Endodermal cell (in vitro differentiated cells): ENCODE measurements at regions not wholly inside any gene's neighbourhood (a gene's known extent, or its start where the extent isn't known, plus 50 kb on each side); places are given as distances from the start of the nearest gene placed in this dataset.

Experiments
- DNase-seq: peaks from one replicate; pipeline ENCODE4 v3.0.0-alpha.2; 2017
- H3K27ac ChIP-seq: 2 replicates; pipeline ENCODE4 v1.5.1; 2013; ENCODE audit warnings: mild to moderate bottlenecking, low read depth, low read length, moderate library complexity
- H3K27me3 ChIP-seq: 2 replicates; pipeline ENCODE4 v1.6.1; 2013; ENCODE audit warnings: mild to moderate bottlenecking, low read length, moderate library complexity; ENCODE audit not compliant: insufficient read depth, control insufficient read depth, poor library complexity, severe bottlenecking
- H3K36me3 ChIP-seq: 2 replicates; pipeline ENCODE4 v1.7.0; 2013; ENCODE audit warnings: mild to moderate bottlenecking, low read length, moderate library complexity; ENCODE audit not compliant: control insufficient read depth, insufficient read depth
- H3K4me1 ChIP-seq: one replicate; pipeline ENCODE4 v1.7.0; 2013; ENCODE audit warnings: low read length; ENCODE audit not compliant: control insufficient read depth, insufficient read depth
- H3K4me3 ChIP-seq: 2 replicates; pipeline ENCODE4 v1.5.1; 2013; ENCODE audit warnings: mild to moderate bottlenecking, low read length, moderate library complexity
- H3K9ac ChIP-seq: 2 replicates; pipeline ENCODE4 v1.6.1; 2013; ENCODE audit warnings: mild to moderate bottlenecking, low read length, moderate library complexity; ENCODE audit not compliant: poor library complexity, severe bottlenecking; ENCODE audit errors: extremely low read depth
- H3K9me3 ChIP-seq: 2 replicates; pipeline ENCODE4 v1.6.1; 2013; ENCODE audit warnings: mild to moderate bottlenecking, low read length, moderate library complexity; ENCODE audit not compliant: control insufficient read depth
- H3K27ac Mint-ChIP-seq: 2 replicates; pipeline ENCODE4 v1.8.0; 2020; ENCODE audit warnings: mixed read lengths
- H3K27me3 Mint-ChIP-seq: 2 replicates; pipeline ENCODE4 v1.8.0; 2021; ENCODE audit warnings: mild to moderate bottlenecking, mixed read lengths; ENCODE audit not compliant: insufficient read depth
- H3K36me3 Mint-ChIP-seq: 2 replicates; pipeline ENCODE4 v1.8.0; 2020; ENCODE audit warnings: low read depth, mixed read lengths
- H3K4me1 Mint-ChIP-seq: 2 replicates; pipeline ENCODE4 v1.8.0; 2020; ENCODE audit warnings: mixed read lengths
- H3K4me3 Mint-ChIP-seq: 2 replicates; pipeline ENCODE4 v1.8.0; 2020; ENCODE audit warnings: mild to moderate bottlenecking, moderate library complexity, mixed read lengths
- H3K9me3 Mint-ChIP-seq: 2 replicates; pipeline ENCODE4 v1.8.0; 2020; ENCODE audit warnings: mild to moderate bottlenecking, mixed read lengths
- CTCF ChIP-seq: fragments of 200-600 bp; sonication (generic); conservative IDR thresholded peaks from 2 replicates; pipeline ENCODE4 v1.5.0; 2021; ENCODE audit warnings: antibody characterized with exemption, mild to moderate bottlenecking
- WGBS, 2 experiments: methylation state at CpG; one replicate each; pipeline versions ENCODE4 v1.1.5 to v1.1.7; 2013; ENCODE audit warnings: missing lambda C conversion rate in 2 of 2, mixed read lengths in 1 of 2; ENCODE audit not compliant: insufficient coverage in 1 of 2, insufficient read length in 1 of 2; 5-methylcytosine and 5-hydroxymethylcytosine counted together

- H3K27me3 Mint-ChIP-seq, result no peaks in the 10 kb centered on the region
- H3K4me1 Mint-ChIP-seq, result peaks cover 15% of the 10 kb centered on the region
- Histone ChIP-seq H3K36me3 (no peaks in the 10 kb centered on the region), H3K27me3 (no peaks in the 10 kb centered on the region), H3K4me1 (peaks cover 8% of the 10 kb centered on the region), H3K9ac (no peak overlapping the region), H3K27ac (no peak overlapping the region), H3K9me3 (peaks cover 37% of the 10 kb centered on the region), H3K4me3 (no peak overlapping the region)
- H3K4me3 Mint-ChIP-seq, result no peak overlapping the region
- H3K9me3 Mint-ChIP-seq, result peaks cover 34% of the 10 kb centered on the region
- no peak for DNase-seq
- peaks cover 5% of the 10 kb centered on the region for H3K36me3 Mint-ChIP-seq
- no peak overlapping the region for H3K27ac Mint-ChIP-seq
- TF ChIP-seq CTCF, result no peak
- 82 to 94% methylated on average over 3 to 4 of the region's 4 CpGs for WGBS, 2 experiments
These were observed 76.1 kb downstream of the CYP26A1 start for GRCh38 chr10:93149761-93150160.

- Mint-ChIP-seq H3K4me1 (peaks cover 15% of the 10 kb centered on the region), H3K27me3 (no peaks in the 10 kb centered on the region), H3K4me3 (no peak overlapping the region), H3K27ac (no peak overlapping the region), H3K9me3 (peaks cover 39% of the 10 kb centered on the region), H3K36me3 (peaks cover 5% of the 10 kb centered on the region)
- H3K27me3 ChIP-seq, result no peaks in the 10 kb centered on the region
- WGBS, 2 experiments, result 72 to 89% methylated on average over 1 of the region's 1 CpG
- H3K4me3 ChIP-seq, result no peak overlapping the region
- H3K27ac ChIP-seq, result no peak overlapping the region
- H3K9ac ChIP-seq, result no peak overlapping the region
- H3K4me1 ChIP-seq, result peaks cover 8% of the 10 kb centered on the region
- H3K9me3 ChIP-seq, result peaks cover 40% of the 10 kb centered on the region
- DNase-seq, result no peak
- TF ChIP-seq CTCF, result no peak
- no peaks in the 10 kb centered on the region for H3K36me3 ChIP-seq
These were observed 76.6 kb downstream of the CYP26A1 start for GRCh38 chr10:93150289-93150688.

GRCh38 chr10:93150990-93151547 lies 77.4 kb downstream of the CYP26A1 start:
- H3K9me3 Mint-ChIP-seq, result peaks cover 42% of the 10 kb centered on the region
- H3K4me3 Mint-ChIP-seq, result no peak overlapping the region
- TF ChIP-seq CTCF, result no peak
- WGBS, 2 experiments, result 84 to 90% methylated on average over 6 to 8 of the region's 8 CpGs
- H3K27me3 ChIP-seq, result no peaks in the 10 kb centered on the region
- H3K9ac ChIP-seq, result no peak overlapping the region
- H3K9me3 ChIP-seq, result peaks cover 40% of the 10 kb centered on the region
- peaks cover 8% of the 10 kb centered on the region for H3K4me1 ChIP-seq
- peaks cover 13% of the 10 kb centered on the region for H3K4me1 Mint-ChIP-seq
- H3K36me3 ChIP-seq, result no peaks in the 10 kb centered on the region
- no peaks in the 10 kb centered on the region for H3K27me3 Mint-ChIP-seq
- H3K27ac ChIP-seq, result no peak overlapping the region
- DNase-seq, result no peak
- H3K4me3 ChIP-seq, result no peak overlapping the region
- H3K27ac Mint-ChIP-seq, result no peak overlapping the region
- H3K36me3 Mint-ChIP-seq, result peaks cover 5% of the 10 kb centered on the region
